NCI-H2171 treated with DMSO at 0.1 percent for 48 hours (cell line): ENCODE measurements at regions not wholly inside any gene's neighbourhood (a gene's known extent, or its start where the extent isn't known, plus 50 kb on each side); places are given as distances from the start of the nearest gene placed in this dataset.

Source experiments
- DNase-seq: peaks from one replicate; lab custom pipeline; 2025; lab: John Stamatoyannopoulos, UW

GRCh38 chr10:105727131-105727530 lies 1086.0 kb downstream of the SORCS3 start:
- DNase-seq: no peak

GRCh38 chr10:105726149-105726548 lies 1085.1 kb downstream of the SORCS3 start:
- no peak for DNase-seq

- DNase-seq: no peak
These were observed 1083.9 kb downstream of the SORCS3 start for GRCh38 chr10:105725007-105725406.

- DNase-seq: no peak
These were observed 1077.3 kb downstream of the SORCS3 start for GRCh38 chr10:105718207-105718995.

- no peak for DNase-seq
These were observed 1073.6 kb downstream of the SORCS3 start for GRCh38 chr10:105714728-105715127.

- DNase-seq: no peak
These were observed 1066.5 kb downstream of the SORCS3 start for GRCh38 chr10:105707603-105708002.

- no peak for DNase-seq
These were observed 1065.4 kb downstream of the SORCS3 start for GRCh38 chr10:105706281-105707026.

- DNase-seq: no peak
These were observed 1061.1 kb downstream of the SORCS3 start for GRCh38 chr10:105702211-105702610.

GRCh38 chr10:105700218-105700617 lies 1059.1 kb downstream of the SORCS3 start:
- DNase-seq: no peak

- DNase-seq: no peak
These were observed 1058.4 kb downstream of the SORCS3 start for GRCh38 chr10:105699504-105699903.

GRCh38 chr10:105698592-105698991 lies 1057.5 kb downstream of the SORCS3 start:
- DNase-seq: no peak

- no peak for DNase-seq
These were observed 1056.2 kb downstream of the SORCS3 start for GRCh38 chr10:105697290-105697780.

GRCh38 chr10:105691811-105692210 lies 1050.7 kb downstream of the SORCS3 start:
- DNase-seq: no peak

GRCh38 chr10:105682911-105683310 lies 1041.8 kb downstream of the SORCS3 start:
- no peak for DNase-seq

GRCh38 chr10:105681051-105681450 lies 1040.0 kb downstream of the SORCS3 start:
- no peak for DNase-seq

GRCh38 chr10:105679781-105680180 lies 1038.7 kb downstream of the SORCS3 start:
- no peak for DNase-seq

- DNase-seq: no peak
These were observed 1034.2 kb downstream of the SORCS3 start for GRCh38 chr10:105675333-105675732.

- DNase-seq: no peak
These were observed 1033.4 kb downstream of the SORCS3 start for GRCh38 chr10:105674448-105674847.

GRCh38 chr10:105658696-105659095 lies 1017.6 kb downstream of the SORCS3 start:
- DNase-seq: no peak

GRCh38 chr10:105656856-105657255 lies 1015.8 kb downstream of the SORCS3 start:
- DNase-seq: no peak

GRCh38 chr10:105650306-105650705 lies 1009.2 kb downstream of the SORCS3 start:
- DNase-seq: no peak

GRCh38 chr10:105647354-105647753 lies 1006.3 kb downstream of the SORCS3 start:
- no peak for DNase-seq

- DNase-seq: no peak
These were observed 1003.9 kb downstream of the SORCS3 start for GRCh38 chr10:105644978-105645377.
